NT2/D1 (cell line): ENCODE measurements at regions not wholly inside any gene's neighbourhood (a gene's known extent, or its start where the extent isn't known, plus 50 kb on each side); places are given as distances from the start of the nearest gene placed in this dataset.

Source experiments
- SUZ12 ChIP-seq: IDR thresholded peaks from 2 replicates; pipeline ENCODE4 v1.6.1; 2011; ENCODE audit not compliant: insufficient read length, insufficient read depth; ENCODE audit errors: extremely low read depth
- YY1 ChIP-seq: IDR thresholded peaks from 2 replicates; pipeline ENCODE4 v1.6.1; 2011; ENCODE audit not compliant: insufficient read length, insufficient read depth
- ZNF274 ChIP-seq: IDR thresholded peaks from 2 replicates; pipeline ENCODE4 v1.6.1; 2011; ENCODE audit warnings: mild to moderate bottlenecking, low read depth, low read length

- no peak for TF ChIP-seq YY1
- no peak for TF ChIP-seq SUZ12
- no peak for TF ChIP-seq ZNF274
These were observed 103.8 kb upstream of the ATP6AP2 start for GRCh38 chrX:40476958-40477357.
